GM04504 (cell line): ENCODE measurements at regions not wholly inside any gene's neighbourhood (a gene's known extent, or its start where the extent isn't known, plus 50 kb on each side); places are given as distances from the start of the nearest gene placed in this dataset.

Source experiments
- DNase-seq: peaks from one replicate; pipeline ENCODE4 v3.0.0-alpha.2; 2012; ENCODE audit warnings: low read depth

GRCh38 chr12:46910830-46911229 lies 85.0 kb upstream of the SLC38A4 start:
- DNase-seq, result no peak

GRCh38 chr12:46914336-46914735 lies 88.5 kb upstream of the SLC38A4 start:
- no peak for DNase-seq

- DNase-seq, result peak; percentile 94
These were observed 89.3 kb upstream of the SLC38A4 start for GRCh38 chr12:46915082-46915481.

GRCh38 chr12:46915836-46916235 lies 90.0 kb upstream of the SLC38A4 start:
- DNase-seq, result peak; percentile 70

- DNase-seq, result no peak
These were observed 91.1 kb upstream of the SLC38A4 start for GRCh38 chr12:46916796-46917419.

GRCh38 chr12:46917821-46918220 lies 92.0 kb upstream of the SLC38A4 start:
- DNase-seq, result no peak

- DNase-seq, result no peak
These were observed 92.8 kb upstream of the SLC38A4 start for GRCh38 chr12:46918631-46919030.

- DNase-seq, result no peak
These were observed 94.0 kb upstream of the SLC38A4 start for GRCh38 chr12:46919666-46920400.

- no peak for DNase-seq
These were observed 94.7 kb upstream of the SLC38A4 start for GRCh38 chr12:46920499-46920898.

DNA sequence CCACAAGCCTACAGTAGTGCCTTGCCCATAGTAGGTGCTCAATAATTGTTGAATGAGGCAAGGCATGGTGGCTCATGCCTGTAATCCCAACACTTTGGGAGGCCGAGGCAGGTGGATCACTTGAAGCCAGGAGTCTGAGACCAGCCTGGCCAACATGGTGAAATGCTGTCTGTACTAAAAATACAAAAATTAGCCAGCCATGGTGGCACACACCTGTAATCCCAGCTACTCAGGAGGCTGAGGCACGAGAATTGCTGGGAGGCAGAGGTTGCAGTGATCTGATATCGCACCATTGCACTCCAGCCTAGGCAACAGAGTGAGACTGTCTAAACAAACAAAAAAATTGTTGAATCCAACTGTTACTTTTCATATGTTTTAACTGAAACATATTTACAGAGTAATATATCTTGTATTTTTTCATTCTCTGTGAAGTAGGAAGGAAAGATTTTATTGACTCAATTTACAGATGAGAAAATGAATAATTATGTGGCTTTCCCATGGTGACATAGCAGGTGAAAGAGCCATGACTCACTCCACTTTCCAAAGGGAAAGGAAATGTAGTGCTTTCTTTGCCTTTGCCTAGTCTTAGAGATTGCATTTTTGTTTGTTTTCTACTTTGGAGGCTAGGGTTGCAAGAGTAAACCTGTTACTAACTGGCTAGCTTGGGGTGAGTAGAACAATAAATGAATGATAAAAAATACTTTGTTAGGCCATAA lies 95.4 kb upstream of the SLC38A4 start:
- DNase-seq, result peak; percentile 48

- DNase-seq, result peak; percentile 76
These were observed 96.0 kb upstream of the SLC38A4 start for GRCh38 chr12:46921764-46922133.

- no peak for DNase-seq
These were observed 100.7 kb upstream of the SLC38A4 start for GRCh38 chr12:46926526-46926925.

DNA sequence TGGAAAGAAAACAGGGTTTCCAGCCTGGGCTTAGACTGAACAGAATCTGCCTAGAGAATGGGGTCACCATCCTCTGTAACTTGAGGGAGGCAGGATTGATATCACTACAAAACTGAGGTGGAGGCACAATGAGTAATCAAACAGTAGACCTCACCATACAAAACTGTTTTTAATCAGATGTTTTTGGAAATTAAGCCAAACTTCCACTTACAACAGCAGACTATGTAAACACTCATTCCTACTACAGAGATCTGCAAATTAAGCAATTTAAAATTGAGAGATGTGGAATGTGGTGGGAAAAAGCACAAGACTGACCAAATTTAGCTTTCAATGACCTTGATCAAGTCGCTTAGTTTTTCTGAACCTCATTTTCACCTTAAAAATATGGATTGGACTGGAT lies 104.3 kb upstream of the SLC38A4 start:
- DNase-seq, result no peak

- DNase-seq, result no peak
These were observed 108.2 kb upstream of the SLC38A4 start for GRCh38 chr12:46933947-46934346.

DNA sequence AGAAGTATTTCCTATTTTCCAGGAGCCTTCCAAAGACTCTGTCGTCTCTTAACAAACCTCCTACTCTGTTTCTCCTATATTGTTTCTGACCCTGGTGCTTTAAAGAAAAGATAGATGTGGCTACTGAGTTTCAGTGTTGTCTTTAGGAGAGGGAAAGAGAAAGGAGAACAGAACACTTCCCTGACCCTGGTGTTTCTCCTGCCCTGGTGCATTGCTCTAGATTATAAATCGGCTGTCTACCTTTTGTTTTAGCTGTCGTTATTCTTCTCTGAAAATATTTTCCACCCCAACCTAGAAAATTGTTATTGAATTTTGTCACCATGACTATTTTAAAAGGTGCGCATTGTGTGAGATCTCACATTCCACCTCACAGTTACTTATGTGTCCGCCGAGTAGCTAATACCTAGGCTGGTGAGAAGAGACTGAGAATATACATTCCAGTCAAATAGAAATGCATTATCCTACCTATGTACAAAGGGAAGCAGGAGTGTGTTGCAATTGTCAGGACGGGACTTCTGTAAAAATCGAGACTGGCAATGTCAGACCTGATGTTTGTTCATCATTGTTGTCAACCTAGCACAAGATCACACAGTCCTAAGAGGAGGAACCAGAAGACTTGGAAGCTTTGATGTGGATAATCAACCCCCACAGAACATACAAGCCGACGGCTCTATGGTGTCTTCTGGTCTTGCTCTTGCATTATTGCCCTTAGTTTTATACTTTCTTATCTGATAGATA lies 108.7 kb upstream of the SLC38A4 start:
- DNase-seq, result no peak

DNA sequence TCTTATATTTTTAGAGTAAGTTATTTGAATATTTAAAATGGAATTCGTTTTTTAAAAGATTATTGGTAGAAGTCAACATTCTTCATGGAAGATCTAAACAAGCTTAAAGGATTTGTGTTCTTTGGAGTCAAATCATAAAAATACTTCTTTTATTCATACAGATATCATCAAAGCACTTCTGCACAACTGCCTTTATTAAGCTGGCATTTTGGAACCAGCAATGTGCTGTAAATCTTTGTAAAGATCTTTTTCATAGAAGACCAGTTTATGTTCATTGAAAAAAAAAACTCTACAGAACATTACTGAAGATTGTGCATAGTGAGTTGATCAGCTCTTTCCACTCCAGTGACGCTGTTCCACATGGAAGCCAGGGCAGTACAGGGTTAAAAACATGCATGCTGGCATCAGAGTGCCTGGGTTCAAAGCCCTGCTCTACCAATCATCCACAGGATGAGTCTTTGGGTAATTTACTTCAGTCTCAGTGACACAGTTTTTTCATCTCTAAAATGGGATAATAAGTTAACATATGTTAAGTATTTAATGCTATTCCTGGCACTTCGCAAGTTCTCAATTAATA lies 109.6 kb upstream of the SLC38A4 start:
- no peak for DNase-seq

- no peak for DNase-seq
These were observed 110.2 kb upstream of the SLC38A4 start for GRCh38 chr12:46936042-46936441.

- no peak for DNase-seq
These were observed 112.4 kb upstream of the SLC38A4 start for GRCh38 chr12:46938071-46938678.

DNA sequence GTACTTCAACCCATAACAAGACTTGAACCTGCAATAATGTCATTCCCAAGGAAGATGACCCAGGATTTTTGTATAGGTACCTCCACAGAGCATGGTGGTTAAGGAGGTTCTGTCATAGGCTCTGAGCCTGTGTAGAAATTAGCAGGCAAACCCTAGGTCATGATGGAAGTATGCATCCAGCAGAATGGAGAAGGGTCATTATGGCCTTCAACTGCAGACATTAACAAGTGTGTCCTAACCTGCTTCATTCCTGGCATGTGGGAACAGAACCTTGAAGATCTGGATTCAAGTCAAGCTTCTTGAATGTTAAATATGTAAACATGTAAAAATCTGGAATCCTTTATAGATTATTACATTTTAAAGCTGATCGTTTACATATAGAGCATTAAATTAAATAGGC lies 116.2 kb upstream of the SLC38A4 start:
- DNase-seq, result no peak

DNA sequence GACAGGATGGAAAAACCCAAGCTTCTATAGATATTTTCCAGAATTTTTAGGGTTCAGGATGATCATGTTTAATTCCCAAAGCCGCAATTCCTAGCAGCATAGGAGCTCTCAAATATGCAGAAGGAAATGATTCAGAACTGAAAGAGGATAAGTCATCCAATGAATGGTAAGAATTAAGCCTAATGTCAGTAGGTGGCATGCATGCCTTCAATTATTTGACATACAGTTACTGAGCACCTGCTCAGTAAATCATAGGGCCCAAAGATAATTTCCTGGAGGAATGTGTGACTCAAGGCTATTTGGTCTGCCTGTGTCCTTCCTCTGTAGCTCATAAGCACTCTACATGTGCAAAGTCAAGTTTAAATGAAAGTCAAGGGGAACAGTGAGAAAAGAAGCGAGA lies 116.8 kb upstream of the SLC38A4 start:
- DNase-seq, result no peak

DNA sequence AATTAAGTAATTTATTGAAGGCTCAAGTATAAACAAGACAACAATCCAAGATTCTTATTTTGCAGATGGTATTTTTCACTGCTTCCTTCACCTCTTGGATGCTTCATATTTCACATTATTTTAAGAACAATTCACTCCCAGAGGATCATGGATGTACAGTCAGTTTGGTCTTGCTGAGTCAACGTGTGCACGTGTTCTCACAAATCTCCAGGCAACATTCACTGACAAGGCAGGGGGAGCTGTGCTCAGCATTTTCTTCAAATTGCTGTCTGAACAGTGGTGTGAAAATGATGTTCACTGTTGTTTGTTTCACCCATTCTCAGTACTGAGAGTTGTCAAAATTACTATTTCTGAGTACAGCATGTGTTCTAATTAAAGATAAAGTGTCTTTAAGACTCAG lies 118.3 kb upstream of the SLC38A4 start:
- no peak for DNase-seq

GRCh38 chr12:46944771-46945170 lies 119.0 kb upstream of the SLC38A4 start:
- no peak for DNase-seq
